NCI-H460 (cell line): ENCODE measurements at regions not wholly inside any gene's neighbourhood (a gene's known extent, or its start where the extent isn't known, plus 50 kb on each side); places are given as distances from the start of the nearest gene placed in this dataset.

Experiments used
- DNase-seq: peaks from one replicate; pipeline ENCODE4 v3.0.0-alpha.2; 2016; ENCODE audit warnings: low read depth; ENCODE audit errors: extremely low read depth

DNA sequence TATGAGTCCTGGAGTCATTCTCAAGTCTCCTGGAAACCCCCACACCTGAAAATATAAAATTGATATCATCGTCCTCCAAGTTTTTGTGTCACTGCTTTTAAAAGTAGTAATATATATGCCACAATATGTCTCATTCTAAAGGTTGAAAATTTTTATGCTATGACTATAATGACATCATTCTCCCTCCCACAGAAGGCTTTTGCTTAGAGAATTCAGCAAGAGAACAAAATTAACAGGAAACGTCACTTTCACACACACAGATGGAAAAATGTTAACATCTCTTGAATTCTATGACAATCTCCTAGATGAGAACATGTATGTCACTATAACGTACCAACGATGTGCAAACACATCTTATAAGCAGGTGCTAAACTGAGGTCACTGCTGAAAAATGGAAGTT, 498.3 kb downstream of the FOXG1 start:
- no peak for DNase-seq

DNA sequence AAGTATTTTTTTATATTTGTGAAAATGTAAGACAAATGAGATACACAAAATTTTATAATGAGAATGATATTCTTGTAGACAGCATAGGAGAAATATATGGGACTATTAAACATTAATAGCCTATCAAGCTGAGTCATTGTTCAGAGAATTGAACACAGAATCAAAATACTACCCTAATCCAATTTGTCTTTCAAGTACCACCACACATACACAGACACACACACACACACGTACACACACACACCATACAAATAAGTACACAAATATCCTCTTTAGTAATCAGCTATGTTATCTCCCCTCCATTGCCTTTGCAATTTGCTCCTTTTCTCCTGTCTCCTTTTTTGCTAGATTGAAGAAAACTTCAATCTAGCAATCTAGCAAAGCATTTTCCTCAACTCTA, 499.3 kb downstream of the FOXG1 start:
- no peak for DNase-seq

DNA sequence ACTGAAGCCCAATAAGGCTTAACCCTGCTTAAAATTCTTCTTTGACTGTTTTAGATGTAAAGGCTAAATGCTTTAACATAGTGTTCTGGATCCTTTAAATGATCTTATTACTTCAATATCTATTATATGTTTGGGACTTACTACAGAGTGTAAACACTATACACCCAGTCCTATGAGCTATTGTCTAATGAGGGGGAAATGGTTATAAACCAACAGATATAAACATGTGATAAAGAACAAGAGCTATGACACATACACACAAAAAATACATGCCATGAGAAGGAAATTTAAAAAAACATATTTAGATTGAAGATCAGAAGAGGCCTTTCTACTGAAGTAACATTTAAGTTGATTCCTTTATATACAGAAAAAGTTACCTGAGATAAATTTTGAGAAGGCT, 505.1 kb downstream of the FOXG1 start:
- DNase-seq: no peak

DNA sequence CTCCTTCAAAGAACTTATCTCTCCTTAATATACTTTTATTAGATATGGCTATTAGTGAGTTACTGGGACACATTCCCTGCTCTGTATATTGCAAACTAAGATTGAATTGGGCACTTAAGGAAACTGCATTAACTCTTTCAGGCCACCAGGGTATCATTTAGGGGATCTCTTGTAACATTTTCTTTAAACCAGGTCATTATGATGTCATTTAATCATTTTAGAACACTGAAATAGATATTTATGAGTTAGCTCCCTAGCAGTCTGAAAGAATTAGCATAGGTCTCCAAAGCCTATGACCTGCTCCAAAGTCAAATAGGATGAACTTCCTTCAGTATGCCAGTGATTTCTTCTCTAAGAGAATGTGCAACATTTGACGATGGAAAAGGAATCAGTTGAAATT, 506.9 kb downstream of the FOXG1 start:
- DNase-seq: no peak

- no peak for DNase-seq
Observed at GRCh38 chr14:29274890-29275596, 508.5 kb downstream of the FOXG1 start.

GRCh38 chr14:29278301-29279263, 512.0 kb downstream of the FOXG1 start:
- no peak for DNase-seq

DNA sequence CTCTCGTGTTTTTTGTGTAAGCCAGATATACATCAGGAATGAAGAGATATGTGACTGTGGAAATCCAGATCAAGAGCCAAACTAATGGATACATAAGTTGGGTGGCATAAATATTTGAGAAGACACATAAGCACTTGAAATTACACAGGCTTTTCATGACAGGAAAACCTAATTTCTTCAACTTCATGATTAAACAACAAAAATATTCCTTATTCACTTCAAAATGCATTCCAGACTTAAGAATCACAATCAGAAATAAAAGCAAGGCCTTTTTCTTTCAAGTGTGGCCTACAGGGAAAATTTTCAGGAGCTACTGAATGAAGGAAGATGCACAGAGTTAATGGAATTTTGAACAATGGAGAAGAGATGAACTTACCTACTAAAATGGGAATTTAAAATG, 515.6 kb downstream of the FOXG1 start:
- no peak for DNase-seq

DNA sequence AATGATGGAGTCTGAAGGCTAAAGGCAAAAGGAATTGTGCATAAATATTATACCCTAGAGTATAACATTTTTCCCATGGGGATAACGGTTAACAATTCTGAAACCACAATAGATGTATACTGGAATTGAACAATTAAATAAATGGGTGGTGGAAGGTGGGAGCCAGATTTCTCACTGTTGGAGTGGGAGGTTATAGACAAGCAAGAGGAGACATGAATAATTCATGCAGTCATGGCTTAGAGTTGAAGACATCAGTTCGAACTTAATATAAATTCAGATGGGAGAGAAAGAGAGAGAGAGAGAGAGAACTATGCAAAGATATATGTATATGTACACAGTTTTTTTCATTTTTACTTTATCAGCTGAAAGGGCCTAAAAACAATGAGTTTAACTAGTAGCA, 523.9 kb downstream of the FOXG1 start:
- no peak for DNase-seq

DNA sequence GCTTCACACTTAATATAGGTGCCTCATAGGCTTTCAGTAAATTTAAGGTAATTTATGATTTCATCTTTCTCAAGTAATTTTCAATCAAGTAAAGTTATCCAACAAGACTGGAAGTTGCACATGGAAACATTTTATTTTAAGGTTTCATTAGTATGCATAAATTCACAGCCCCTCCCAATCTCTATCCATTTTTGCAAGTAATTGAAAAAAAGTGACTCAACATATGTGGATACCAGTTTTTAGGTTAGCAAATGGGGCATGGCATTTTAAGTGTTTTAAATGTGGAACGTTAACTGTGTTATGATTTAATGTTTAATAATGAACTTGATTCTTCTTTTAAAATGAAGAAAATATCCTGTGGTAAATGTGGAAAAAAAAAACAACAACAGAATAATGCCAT, 532.8 kb downstream of the FOXG1 start:
- DNase-seq: no peak

DNA sequence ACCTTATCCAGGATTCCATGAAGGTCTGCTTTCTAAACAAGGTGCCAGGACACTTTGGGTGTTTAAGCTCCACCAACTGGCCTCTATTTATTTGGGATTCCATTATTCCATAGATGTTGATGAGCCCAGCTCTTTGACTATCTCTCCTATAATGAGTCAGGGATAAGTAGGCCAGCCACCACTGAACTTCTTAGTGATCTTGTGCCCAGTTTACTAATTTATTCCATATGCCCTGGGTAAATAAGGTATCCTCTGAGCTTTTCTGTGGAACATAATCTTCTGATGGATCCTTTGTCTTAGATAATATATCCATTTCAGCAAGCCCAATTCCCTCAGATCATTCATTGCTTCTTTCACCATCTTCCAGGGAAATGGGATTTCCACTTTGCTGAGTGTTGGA, 535.0 kb downstream of the FOXG1 start:
- DNase-seq: no peak

DNA sequence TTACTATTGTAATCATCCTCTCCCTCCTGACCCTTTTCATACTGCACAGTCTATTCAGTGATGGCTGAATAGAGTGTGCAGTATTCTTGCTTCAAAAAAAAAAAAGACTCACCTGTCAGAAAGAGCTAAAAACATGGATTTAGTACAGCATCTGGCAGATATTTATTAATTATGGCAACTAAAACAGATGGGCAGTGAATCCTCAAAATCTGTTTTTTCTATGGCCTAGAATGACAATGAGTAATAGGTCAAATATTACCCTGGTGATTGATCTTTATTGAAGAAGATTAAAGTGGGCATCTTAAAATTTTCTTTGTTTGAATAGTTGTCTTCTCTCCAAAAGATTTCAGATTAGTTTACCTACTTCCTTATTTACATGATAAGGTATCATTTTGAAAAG, 543.6 kb downstream of the FOXG1 start:
- DNase-seq: no peak

DNA sequence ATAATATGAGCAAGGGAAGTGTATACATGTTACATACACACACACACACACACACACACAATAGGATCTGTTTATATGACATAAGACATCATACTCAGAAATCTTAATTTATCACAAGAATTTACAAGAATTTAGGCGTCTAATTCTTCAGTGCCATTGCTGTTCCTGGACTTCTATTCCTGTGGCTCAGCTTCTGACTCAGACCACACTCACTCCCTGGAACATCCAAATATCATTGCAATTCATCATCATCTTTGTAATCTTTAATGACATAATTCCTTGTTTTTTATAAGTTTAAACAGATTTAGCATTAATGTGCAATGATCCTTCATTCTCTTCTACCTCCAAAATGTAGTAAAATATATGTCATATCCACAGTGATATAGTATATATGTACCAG, 544.2 kb downstream of the FOXG1 start:
- DNase-seq: no peak

DNA sequence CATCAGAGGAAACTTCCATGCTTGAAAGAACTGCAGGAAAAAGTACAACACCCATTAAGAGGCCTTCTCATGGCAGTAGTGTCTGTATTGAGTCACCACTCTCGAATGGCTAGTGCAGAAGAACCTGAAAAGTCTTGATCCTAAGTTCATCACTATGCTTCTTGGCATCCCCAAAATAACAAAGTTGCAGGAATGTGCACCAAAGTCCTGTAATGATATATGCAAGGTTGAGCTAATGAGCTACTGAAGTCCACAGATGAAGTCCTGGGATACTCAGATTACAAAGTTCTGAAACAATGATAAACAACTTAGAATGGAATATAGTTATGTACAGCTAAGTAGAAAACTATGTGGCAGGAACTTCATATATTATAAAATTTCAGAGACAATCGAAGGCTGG, 545.4 kb downstream of the FOXG1 start:
- DNase-seq: no peak

- DNase-seq: no peak
Observed at GRCh38 chr14:29316936-29317335, 550.3 kb downstream of the FOXG1 start.

DNA sequence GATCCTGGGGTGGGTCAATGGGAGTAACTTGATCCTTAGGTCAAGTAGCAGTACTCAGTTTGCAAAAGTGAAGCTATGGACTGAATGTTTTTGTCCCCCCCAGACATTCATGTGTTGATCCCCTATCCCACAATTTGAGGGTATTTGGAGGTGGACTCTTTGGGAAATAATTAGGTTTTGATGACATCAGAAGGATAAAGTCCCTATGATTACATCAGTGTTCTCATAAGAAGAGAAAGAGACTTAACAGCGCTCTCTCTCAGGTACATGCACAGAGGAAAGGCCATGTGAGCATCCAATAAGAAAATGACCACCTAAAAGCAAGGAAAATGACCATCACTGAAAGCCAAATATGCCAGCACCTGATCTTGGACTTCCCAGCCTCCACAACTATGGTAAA, 550.8 kb downstream of the FOXG1 start:
- no peak for DNase-seq

DNA sequence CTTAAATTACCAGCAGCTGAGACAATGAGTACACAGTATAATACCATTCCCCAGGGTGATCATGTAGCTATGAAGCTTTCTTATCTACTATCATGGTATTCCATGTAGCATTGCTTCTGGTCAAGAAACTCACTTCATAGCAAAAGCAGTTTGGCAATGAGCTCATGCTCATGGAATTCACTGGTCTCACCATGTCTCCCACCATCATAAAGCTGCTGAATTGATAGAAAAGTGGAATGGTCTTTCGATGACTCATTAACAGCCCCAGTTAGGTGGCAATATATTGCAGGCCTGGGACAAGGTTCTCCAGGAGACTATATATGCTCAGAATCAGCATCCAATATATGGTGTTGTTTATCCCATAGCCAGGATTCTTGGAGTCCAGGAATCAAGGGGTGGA, 553.7 kb downstream of the FOXG1 start:
- no peak for DNase-seq

GRCh38 chr14:29321646-29322045, 555.1 kb downstream of the FOXG1 start:
- no peak for DNase-seq

DNA sequence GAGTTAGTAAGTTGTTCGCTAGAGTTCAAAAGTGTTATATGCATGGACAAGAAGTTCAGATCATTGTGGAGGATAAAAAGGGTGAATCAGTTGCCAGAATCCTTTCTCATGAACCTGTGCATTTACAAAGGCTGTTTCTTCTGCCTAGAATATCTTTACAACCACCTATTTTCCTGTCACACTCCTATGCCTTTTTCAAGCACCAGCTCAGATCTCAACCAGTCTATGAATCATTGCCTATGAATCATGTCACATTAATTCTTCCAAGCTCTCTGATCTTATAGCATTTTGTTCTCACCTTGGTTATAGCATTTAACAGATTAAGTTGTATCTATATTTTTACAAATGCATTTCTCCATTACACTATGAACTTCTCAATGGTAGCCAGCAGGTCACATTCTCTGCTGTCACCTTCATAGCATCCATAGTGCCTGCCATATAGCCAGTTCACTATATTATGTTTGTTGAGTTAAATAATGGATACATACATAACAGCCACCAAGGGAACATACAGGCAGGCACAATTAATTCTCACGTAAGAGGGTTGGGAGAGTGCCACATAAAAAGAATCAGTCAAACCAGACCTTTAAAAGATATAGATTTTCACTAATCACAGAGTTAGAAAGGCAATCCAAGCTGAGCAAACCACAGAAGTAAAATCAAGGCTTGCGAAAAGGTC, 573.0 kb downstream of the FOXG1 start:
- DNase-seq: no peak

- DNase-seq: peak; percentile 0
Observed at GRCh38 chr14:29348504-29348903, 579.1 kb downstream of the PRKD1 start.

- no peak for DNase-seq
Observed at GRCh38 chr14:29350496-29350895, 577.2 kb downstream of the PRKD1 start.

DNA sequence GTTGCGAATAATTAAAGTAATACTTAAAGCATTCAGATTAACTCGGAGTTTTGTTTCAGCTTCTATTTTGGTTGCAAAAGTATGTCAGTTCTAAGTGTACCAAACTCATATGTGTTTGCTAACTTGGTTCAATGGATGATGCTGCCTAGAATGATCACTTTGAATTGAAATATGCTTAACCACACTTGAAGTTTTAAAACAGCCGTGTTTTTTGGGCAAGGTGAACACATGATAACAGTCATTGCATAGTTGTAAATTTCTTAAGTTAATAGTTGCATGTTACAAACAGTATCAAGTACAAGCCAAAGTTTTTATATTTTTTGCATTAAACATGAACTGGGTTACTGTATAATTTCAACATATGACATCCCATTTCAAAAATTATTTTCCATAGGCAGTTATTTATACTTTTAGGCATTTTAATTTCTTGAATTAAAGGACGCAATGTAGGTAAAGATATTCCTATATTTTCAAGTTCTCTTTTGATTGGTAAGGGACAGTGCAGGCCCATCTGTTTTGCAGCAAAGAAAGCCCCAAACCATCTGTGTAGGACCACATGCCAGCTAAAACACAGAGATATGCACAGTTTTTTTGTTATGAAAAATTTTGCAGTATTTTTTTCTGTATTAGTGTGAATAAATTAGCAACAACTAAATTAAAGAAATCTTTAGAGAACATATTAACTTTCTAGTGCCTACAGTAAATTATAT, 575.5 kb downstream of the PRKD1 start:
- DNase-seq: no peak
